ENCODE measurements at regions not wholly inside any gene's neighbourhood (a gene's known extent, or its start where the extent isn't known, plus 50 kb on each side); places are given as distances from the start of the nearest gene placed in this dataset.

GRCh38 chr17:71485426-71485825 lies 635.4 kb upstream of the SOX9 start:
- TF ChIP-seq POLR2A (IDR thresholded peaks at IDR 0.05; ENCODE audit: low read length) (no peak), HOXA7 (CRISPR knock-in tag; IDR thresholded peaks at IDR 0.05) (no peak), ZNF302 (CRISPR knock-in tag; IDR thresholded peaks at IDR 0.05) (no peak)
- TF ChIP-seq, protein P1, sequence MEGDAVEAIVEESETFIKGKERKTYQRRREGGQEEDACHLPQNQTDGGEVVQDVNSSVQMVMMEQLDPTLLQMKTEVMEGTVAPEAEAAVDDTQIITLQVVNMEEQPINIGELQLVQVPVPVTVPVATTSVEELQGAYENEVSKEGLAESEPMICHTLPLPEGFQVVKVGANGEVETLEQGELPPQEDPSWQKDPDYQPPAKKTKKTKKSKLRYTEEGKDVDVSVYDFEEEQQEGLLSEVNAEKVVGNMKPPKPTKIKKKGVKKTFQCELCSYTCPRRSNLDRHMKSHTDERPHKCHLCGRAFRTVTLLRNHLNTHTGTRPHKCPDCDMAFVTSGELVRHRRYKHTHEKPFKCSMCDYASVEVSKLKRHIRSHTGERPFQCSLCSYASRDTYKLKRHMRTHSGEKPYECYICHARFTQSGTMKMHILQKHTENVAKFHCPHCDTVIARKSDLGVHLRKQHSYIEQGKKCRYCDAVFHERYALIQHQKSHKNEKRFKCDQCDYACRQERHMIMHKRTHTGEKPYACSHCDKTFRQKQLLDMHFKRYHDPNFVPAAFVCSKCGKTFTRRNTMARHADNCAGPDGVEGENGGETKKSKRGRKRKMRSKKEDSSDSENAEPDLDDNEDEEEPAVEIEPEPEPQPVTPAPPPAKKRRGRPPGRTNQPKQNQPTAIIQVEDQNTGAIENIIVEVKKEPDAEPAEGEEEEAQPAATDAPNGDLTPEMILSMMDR (IDR thresholded peaks at IDR 0.05) = no peak
